ENCODE measurements at regions not wholly inside any gene's neighbourhood (a gene's known extent, or its start where the extent isn't known, plus 50 kb on each side); places are given as distances from the start of the nearest gene placed in this dataset.
"Not testable (repeated sequence)": the region's sequence is repeated elsewhere in the genome, so short reads cannot be mapped to it uniquely, and the experiment has no call there.

- DNase-seq, result no peak
These were observed 180.7 kb upstream of the EPHA4 start for GRCh38 chr2:221752781-221753180.

- DNase-seq, result no peak
These were observed 178.2 kb upstream of the EPHA4 start for GRCh38 chr2:221750316-221750715.

GRCh38 chr2:221747289-221747972 is 175.3 kb upstream of the EPHA4 start:
- no peak for DNase-seq

GRCh38 chr2:221741496-221742211 is 169.6 kb upstream of the EPHA4 start:
- no peak for DNase-seq

GRCh38 chr2:221731432-221732145 is 159.5 kb upstream of the EPHA4 start:
- no peak for DNase-seq

GRCh38 chr2:221726894-221727513 is 154.9 kb upstream of the EPHA4 start:
- no peak for DNase-seq

GRCh38 chr2:221724631-221725203 is 152.6 kb upstream of the EPHA4 start:
- no peak for DNase-seq

- not testable (repeated sequence) for DNase-seq
These were observed 152.0 kb upstream of the EPHA4 start for GRCh38 chr2:221724117-221724516.

- DNase-seq, result no peak
These were observed 144.6 kb upstream of the EPHA4 start for GRCh38 chr2:221716426-221717303.

- no peak for DNase-seq
These were observed 143.6 kb upstream of the EPHA4 start for GRCh38 chr2:221715523-221716247.

GRCh38 chr2:221710744-221711143 is 138.6 kb upstream of the EPHA4 start:
- DNase-seq, result no peak

- DNase-seq, result no peak
These were observed 136.8 kb upstream of the EPHA4 start for GRCh38 chr2:221708902-221709301.

GRCh38 chr2:221705185-221705877 is 133.2 kb upstream of the EPHA4 start:
- peak; percentile 86 for DNase-seq

- no peak for DNase-seq
These were observed 132.3 kb upstream of the EPHA4 start for GRCh38 chr2:221704442-221704841.

- no peak for DNase-seq
These were observed 121.3 kb upstream of the EPHA4 start for GRCh38 chr2:221693365-221693764.

GRCh38 chr2:221691571-221691970 is 119.5 kb upstream of the EPHA4 start:
- no peak for DNase-seq

- no peak for DNase-seq
These were observed 117.0 kb upstream of the EPHA4 start for GRCh38 chr2:221689140-221689539.

GRCh38 chr2:221680548-221680947 is 108.4 kb upstream of the EPHA4 start:
- no peak for DNase-seq

GRCh38 chr2:221677688-221678087 is 105.6 kb upstream of the EPHA4 start:
- DNase-seq, result no peak

GRCh38 chr2:221676566-221677172 is 104.6 kb upstream of the EPHA4 start:
- DNase-seq, result no peak

Data from DMS79 treated with DMSO at 0.1 percent for 48 hours (cell line).